CD4-positive, alpha-beta T cell (primary cell): ENCODE measurements at regions not wholly inside any gene's neighbourhood (a gene's known extent, or its start where the extent isn't known, plus 50 kb on each side); places are given as distances from the start of the nearest gene placed in this dataset.

ENCODE experiments used
- ATAC-seq: fragments of 200-7000 bp; cut with Tn5 transposase; one replicate; pipeline ENCODE4 v1.10.0; 2022; ENCODE audit warnings: mild to moderate bottlenecking; ENCODE audit not compliant: poor library complexity
- CTCF ChIA-PET: fragments of 350-600 bp; sonication (Branson Sonifier 250); formaldehyde crosslinking; loops from one replicate; lab custom pipeline; 2021; ENCODE audit warnings: antibody characterized with exemption, inconsistent platforms; lab: Charles Lee
- POLR2A ChIA-PET: fragments of 350-600 bp; sonication (Branson Sonifier 250); formaldehyde crosslinking; loops from one replicate; lab custom pipeline; 2021; ENCODE audit warnings: antibody characterized with exemption, inconsistent platforms; lab: Charles Lee
- DNase-seq, 14 experiments: peaks; one replicate each; pipeline ENCODE4 v3.0.0-alpha.2; 2013 to 2020; ENCODE audit warnings: mixed read lengths in 2 of 14
- H3K27ac ChIP-seq, 2 donors: one replicate each; pipeline versions ENCODE4 v1.5.1 to v1.7.0; 2013; ENCODE audit warnings: low read length in 2 of 2, low read depth in 1 of 2, mild to moderate bottlenecking in 1 of 2
- H3K27me3 ChIP-seq, 2 experiments: 1 replicate in 1 of 2; 2 replicates in 1 of 2; pipeline versions ENCODE4 v1.6.1 to v1.7.0; 2013; ENCODE audit warnings: low read length in 2 of 2, control low read depth in 1 of 2, mild to moderate bottlenecking in 1 of 2, moderate library complexity in 1 of 2; ENCODE audit not compliant: insufficient read depth in 2 of 2, control insufficient read depth in 1 of 2
- H3K36me3 ChIP-seq: one replicate; pipeline ENCODE4 v1.6.1; 2013; ENCODE audit warnings: low read length, control low read depth; ENCODE audit not compliant: insufficient read depth
- H3K4me1 ChIP-seq: one replicate; pipeline ENCODE4 v1.6.1; 2013; ENCODE audit warnings: low read length, control low read depth; ENCODE audit not compliant: insufficient read depth
- H3K4me3 ChIP-seq: one replicate; pipeline ENCODE4 v1.5.1; 2013; ENCODE audit warnings: mild to moderate bottlenecking, low read length, moderate library complexity
- H3K9me3 ChIP-seq, 2 experiments: 1 replicate in 1 of 2; 2 replicates in 1 of 2; pipeline versions ENCODE4 v1.6.1 to v1.7.0; 2013; ENCODE audit warnings: low read length in 2 of 2, mild to moderate bottlenecking in 2 of 2, control low read depth in 1 of 2, moderate library complexity in 1 of 2; ENCODE audit not compliant: control insufficient read depth in 1 of 2, insufficient read depth in 1 of 2
- H3K27ac Mint-ChIP-seq: one replicate; pipeline ENCODE4 v1.8.0; 2020; ENCODE audit warnings: mixed read lengths
- H3K27me3 Mint-ChIP-seq: one replicate; pipeline ENCODE4 v1.8.0; 2021; ENCODE audit warnings: mixed read lengths
- H3K36me3 Mint-ChIP-seq: one replicate; pipeline ENCODE4 v1.8.0; 2021; ENCODE audit warnings: low read depth, mixed read lengths
- H3K4me1 Mint-ChIP-seq: one replicate; pipeline ENCODE4 v1.8.0; 2021; ENCODE audit warnings: low read depth, mixed read lengths
- H3K4me3 Mint-ChIP-seq: one replicate; pipeline ENCODE4 v1.8.0; 2020; ENCODE audit warnings: mild to moderate bottlenecking, mixed read lengths
- H3K9me3 Mint-ChIP-seq: one replicate; pipeline ENCODE4 v1.8.0; 2020; ENCODE audit warnings: mixed read lengths
- CTCF ChIP-seq: fragments of 200-600 bp; IDR thresholded peaks from one replicate; pipeline ENCODE4 v1.8.0; 2022; ENCODE audit warnings: antibody characterized with exemption, mild to moderate bottlenecking
- intact Hi-C, 2 experiments: fragments of 100-400 bp; cut with DNase I in 1 of 2; cut with micrococcal nuclease in 1 of 2; formaldehyde crosslinking; loops; one replicate each; pipeline versions ENCODE4 v1.15.1 to v1.9.0; 2023 to 2025; cut with DNase I, micrococcal nuclease

GRCh38 chr13:67726979-67727378 is 496.8 kb upstream of the PCDH9 start:
- Histone ChIP-seq H3K27ac (no peak overlapping the region), H3K36me3 (no peaks in the 10 kb centered on the region), H3K9me3 (peaks cover 3 to 6% of the 10 kb centered on the region in 2 experiments), H3K27me3 (no peaks in the 10 kb centered on the region), H3K4me3 (no peak overlapping the region), H3K4me1 (no peaks in the 10 kb centered on the region)
- TF ChIP-seq CTCF = no peak
- intact Hi-C loops = loop anchor here in 1 of 2 experiments (5.0 kb wide), 1 partner anchor 595 kb away; no protein-coding TSS in a partner anchor
- no peak for ATAC-seq
- ChIA-PET POLR2A (no interaction called here), CTCF (no interaction called here)
- no peak for DNase-seq
- Mint-ChIP-seq H3K4me1 (no peaks in the 10 kb centered on the region), H3K27ac (no peak overlapping the region), H3K4me3 (no peak overlapping the region), H3K27me3 (no peaks in the 10 kb centered on the region), H3K36me3 (no peaks in the 10 kb centered on the region), H3K9me3 (peaks cover 16% of the 10 kb centered on the region)

- Mint-ChIP-seq H3K9me3 (peaks cover 18% of the 10 kb centered on the region), H3K27me3 (no peaks in the 10 kb centered on the region), H3K4me3 (no peak overlapping the region), H3K36me3 (no peaks in the 10 kb centered on the region), H3K27ac (no peak overlapping the region), H3K4me1 (no peaks in the 10 kb centered on the region)
- H3K36me3 ChIP-seq = no peaks in the 10 kb centered on the region
- no peak overlapping the region for H3K27ac ChIP-seq
- DNase-seq (no peak), ATAC-seq (no peak)
- intact Hi-C loops = loop anchor here in 1 of 2 experiments (5.0 kb wide), 1 partner anchor 596 kb away; no protein-coding TSS in a partner anchor
- H3K27me3 ChIP-seq = no peaks in the 10 kb centered on the region
- no peak for TF ChIP-seq CTCF
- H3K4me1 ChIP-seq = no peaks in the 10 kb centered on the region
- H3K9me3 ChIP-seq = peaks cover 3 to 6% of the 10 kb centered on the region in 2 experiments
- POLR2A ChIA-PET = no interaction called here
- CTCF ChIA-PET = no interaction called here
- H3K4me3 ChIP-seq = no peak overlapping the region
Measured at GRCh38 chr13:67725999-67726398, 495.9 kb upstream of the PCDH9 start.

GRCh38 chr13:67713571-67713970 is 483.4 kb upstream of the PCDH9 start:
- H3K27ac Mint-ChIP-seq = no peak overlapping the region

More at GRCh38 chr13:67713571-67713970, 483.4 kb upstream of the PCDH9 start:
- intact Hi-C loops = no loop called here
- Mint-ChIP-seq H3K36me3 (no peaks in the 10 kb centered on the region), H3K4me1 (no peaks in the 10 kb centered on the region), H3K27me3 (no peaks in the 10 kb centered on the region), H3K9me3 (peaks cover 13% of the 10 kb centered on the region), H3K4me3 (no peak overlapping the region)
- H3K9me3 ChIP-seq = no peaks in the 10 kb centered on the region
- DNase-seq (no peak), ATAC-seq (no peak)
- H3K27ac ChIP-seq = no peak overlapping the region
- TF ChIP-seq CTCF = no peak
- no peaks in the 10 kb centered on the region for H3K36me3 ChIP-seq
- H3K4me1 ChIP-seq = no peaks in the 10 kb centered on the region
- ChIA-PET CTCF (no interaction called here), POLR2A (no interaction called here)
- H3K27me3 ChIP-seq = no peaks in the 10 kb centered on the region
- no peak overlapping the region for H3K4me3 ChIP-seq
